GM12872 (cell line): ENCODE measurements at regions not wholly inside any gene's neighbourhood (a gene's known extent, or its start where the extent isn't known, plus 50 kb on each side); places are given as distances from the start of the nearest gene placed in this dataset.

Experiments used
- CTCF ChIP-seq: IDR thresholded peaks from 3 replicates; pipeline ENCODE4 v1.5.1; 2011; ENCODE audit warnings: low read depth, mild to moderate bottlenecking, low read length, moderate library complexity; ENCODE audit not compliant: insufficient read depth

- no peak for TF ChIP-seq CTCF
These were observed 62.9 kb upstream of the CYRIA start for GRCh38 chr2:16728351-16729136.

- TF ChIP-seq CTCF, result no peak
These were observed 61.6 kb upstream of the CYRIA start for GRCh38 chr2:16727256-16727655.

- TF ChIP-seq CTCF, result no peak
These were observed 60.9 kb upstream of the CYRIA start for GRCh38 chr2:16726577-16726976.

- TF ChIP-seq CTCF, result no peak
These were observed 60.5 kb upstream of the CYRIA start for GRCh38 chr2:16726147-16726546.

GRCh38 chr2:16725549-16725948 lies 59.9 kb upstream of the CYRIA start:
- TF ChIP-seq CTCF, result no peak

GRCh38 chr2:16722677-16723076 lies 57.0 kb upstream of the CYRIA start:
- TF ChIP-seq CTCF, result no peak

GRCh38 chr2:16722126-16722525 lies 56.5 kb upstream of the CYRIA start:
- TF ChIP-seq CTCF, result no peak
